ENCODE measurements at regions not wholly inside any gene's neighbourhood (a gene's known extent, or its start where the extent isn't known, plus 50 kb on each side); places are given as distances from the start of the nearest gene placed in this dataset.

DNA sequence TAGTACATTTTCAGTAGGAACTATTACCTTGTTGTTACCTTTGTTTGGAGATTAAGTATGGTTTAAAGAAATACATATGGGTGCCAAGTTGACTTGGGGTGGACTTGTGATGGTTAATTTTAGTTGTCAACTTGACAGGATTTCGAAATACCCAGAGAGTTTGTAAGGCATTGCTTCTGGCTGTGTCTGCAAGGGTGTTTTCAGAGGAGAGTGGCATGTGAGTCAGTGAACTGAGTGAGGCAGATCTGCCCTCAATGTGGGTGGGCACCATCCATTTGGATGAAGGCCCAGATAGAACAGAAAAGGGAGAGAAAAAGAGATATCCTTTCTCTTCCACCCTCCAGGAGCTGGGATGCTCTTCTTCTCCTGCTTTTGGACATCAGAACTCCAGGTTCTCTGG, 315.5 kb downstream of the GPATCH2 start:
- TF ChIP-seq, protein P1, sequence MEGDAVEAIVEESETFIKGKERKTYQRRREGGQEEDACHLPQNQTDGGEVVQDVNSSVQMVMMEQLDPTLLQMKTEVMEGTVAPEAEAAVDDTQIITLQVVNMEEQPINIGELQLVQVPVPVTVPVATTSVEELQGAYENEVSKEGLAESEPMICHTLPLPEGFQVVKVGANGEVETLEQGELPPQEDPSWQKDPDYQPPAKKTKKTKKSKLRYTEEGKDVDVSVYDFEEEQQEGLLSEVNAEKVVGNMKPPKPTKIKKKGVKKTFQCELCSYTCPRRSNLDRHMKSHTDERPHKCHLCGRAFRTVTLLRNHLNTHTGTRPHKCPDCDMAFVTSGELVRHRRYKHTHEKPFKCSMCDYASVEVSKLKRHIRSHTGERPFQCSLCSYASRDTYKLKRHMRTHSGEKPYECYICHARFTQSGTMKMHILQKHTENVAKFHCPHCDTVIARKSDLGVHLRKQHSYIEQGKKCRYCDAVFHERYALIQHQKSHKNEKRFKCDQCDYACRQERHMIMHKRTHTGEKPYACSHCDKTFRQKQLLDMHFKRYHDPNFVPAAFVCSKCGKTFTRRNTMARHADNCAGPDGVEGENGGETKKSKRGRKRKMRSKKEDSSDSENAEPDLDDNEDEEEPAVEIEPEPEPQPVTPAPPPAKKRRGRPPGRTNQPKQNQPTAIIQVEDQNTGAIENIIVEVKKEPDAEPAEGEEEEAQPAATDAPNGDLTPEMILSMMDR (IDR thresholded peaks at IDR 0.05): no peak
- no peak for TF ChIP-seq POLR2A (IDR thresholded peaks at IDR 0.05)
